Adrenal gland (tissue), 9 donors: ENCODE measurements at regions not wholly inside any gene's neighbourhood (a gene's known extent, or its start where the extent isn't known, plus 50 kb on each side); places are given as distances from the start of the nearest gene placed in this dataset.

Experiments used
- DNase-seq, 7 donors: peaks; one replicate each; pipeline ENCODE4 v3.0.0-alpha.2; 2019 to 2020
- H3K27ac ChIP-seq, 5 donors: fragments of 200-600 bp; sonication (generic) in 4 of 5; 1 replicate in 3 of 5; 2 replicates in 2 of 5; pipeline versions ENCODE4 v1.5.1 to v1.8.0; 2016 to 2020; ENCODE audit warnings: mild to moderate bottlenecking in 1 of 5
- H3K27me3 ChIP-seq: fragments of 200-600 bp; 2 replicates; pipeline ENCODE4 v1.8.0; 2021
- H3K36me3 ChIP-seq, 2 donors: fragments of 200-600 bp; replicated peaks in 1 of 2; 1 replicate in 1 of 2; 2 replicates in 1 of 2; pipeline versions ENCODE4 v1.5.1 to v1.8.0; 2018 to 2022
- H3K4me1 ChIP-seq, 2 donors: fragments of 200-600 bp; replicated peaks in 1 of 2; 1 replicate in 1 of 2; 2 replicates in 1 of 2; pipeline versions ENCODE4 v1.5.1 to v1.8.0; 2018 to 2021
- H3K4me3 ChIP-seq, 4 donors: fragments of 200-600 bp; sonication (generic) in 3 of 4; one replicate each; pipeline ENCODE4 v1.5.1; 2016 to 2018
- H3K9me3 ChIP-seq, 3 donors: fragments of 200-600 bp; sonication (generic) in 1 of 3; replicated peaks in 1 of 3; 1 replicate in 2 of 3; 2 replicates in 1 of 3; pipeline versions ENCODE4 v1.5.1 to v1.8.0; 2016 to 2021
- CTCF ChIP-seq, 6 experiments: fragments of 450-650 bp in 4 of 6; fragments of 200-600 bp in 2 of 6; sonication (generic) in 1 of 6; IDR thresholded peaks; 1 replicate in 5 of 6; 2 replicates in 1 of 6; pipeline versions ENCODE4 v1.5.1 to v1.8.0; 2016 to 2021; ENCODE audit warnings: antibody characterized with exemption in 6 of 6, mild to moderate bottlenecking in 2 of 6, moderate library complexity in 1 of 6
- POLR2A ChIP-seq, 2 donors: fragments of 450-650 bp; IDR thresholded peaks; one replicate each; pipeline ENCODE4 v1.6.1; 2017; ENCODE audit warnings: antibody characterized with exemption in 2 of 2, mild to moderate bottlenecking in 2 of 2, moderate library complexity in 1 of 2
- WGBS, 4 donors: extraction: QIAGEN DNeasy Blood & Tissue Kit in 2 of 4; methylation state at CpG; one replicate each; pipeline versions ENCODE4 v1.1.5 to v1.1.7; 2013 to 2017; 5-methylcytosine and 5-hydroxymethylcytosine counted together
- intact Hi-C, 2 donors: fragments of 100-400 bp; cut with DNase I; formaldehyde crosslinking; loops; one replicate each; pipeline versions ENCODE4 v1.14.1 to v1.15.0; 2022 to 2023
- donor health status: healthy with polysubstance abuse.
- donor health status: Bipolar disorder and iron deficiency.
- donor health status: DM: yes; HTN: yes; CAD: no.
- donor health status: DM: no; HTN: no; CAD: no.
- donor health status: DM: no; HTN: no; CAD: no.

GRCh38 chr1:234875953-234876855 is 252.4 kb downstream of the TOMM20 start:
- TF ChIP-seq CTCF (IDR thresholded peaks at IDR 0.05) (no peak), POLR2A (IDR thresholded peaks at IDR 0.05) (peak in 1 of 2 donors; percentile 27)
- peak overlapping the region; percentile 23 to 94 (median 80) for H3K27ac ChIP-seq
- no peaks in the 10 kb centered on the region for H3K9me3 ChIP-seq
- no peaks in the 10 kb centered on the region for H3K27me3 ChIP-seq
- 57 to 63% (median 60%) methylated on average over 12 to 15 of the region's 15 CpGs for WGBS, 4 donors
- peaks cover 12 to 13% of the 10 kb centered on the region in 2 donors for H3K4me1 ChIP-seq
- intact Hi-C loops: no loop called here
- no peaks in the 10 kb centered on the region for H3K36me3 ChIP-seq
- H3K4me3 ChIP-seq: no peak overlapping the region
- peak; percentile 70 to 93 (median 89) for DNase-seq

GRCh38 chr1:234875328-234875952 is 253.2 kb downstream of the TOMM20 start:
- no peak for TF ChIP-seq CTCF (IDR thresholded peaks at IDR 0.05)
- no peak for TF ChIP-seq POLR2A (IDR thresholded peaks at IDR 0.05)
- Histone ChIP-seq H3K4me1 (peaks cover 12 to 13% of the 10 kb centered on the region in 2 donors), H3K4me3 (no peak overlapping the region), H3K9me3 (no peaks in the 10 kb centered on the region), H3K27me3 (no peaks in the 10 kb centered on the region), H3K36me3 (no peaks in the 10 kb centered on the region), H3K27ac (peak overlapping the region in 4 of 5 donors; percentile 67 to 94 (median 83))
- intact Hi-C loops: no loop called here
- 92 to 95% (median 94%) methylated on average over 16 to 17 of the region's 17 CpGs for WGBS, 4 donors
- DNase-seq: no peak

GRCh38 chr1:234874291-234875288 is 254.0 kb downstream of the TOMM20 start:
- peaks cover 12 to 17% of the 10 kb centered on the region in 2 donors for H3K4me1 ChIP-seq
- H3K27me3 ChIP-seq: no peaks in the 10 kb centered on the region
- intact Hi-C loops: no loop called here
- no peak overlapping the region for H3K4me3 ChIP-seq
- 80 to 86% (median 84%) methylated on average over 19 to 20 of the region's 20 CpGs for WGBS, 4 donors
- H3K9me3 ChIP-seq: no peaks in the 10 kb centered on the region
- H3K27ac ChIP-seq: peak overlapping the region in 2 of 5 donors; percentile 2 to 36
- TF ChIP-seq POLR2A (IDR thresholded peaks at IDR 0.05): no peak
- no peak for TF ChIP-seq CTCF (IDR thresholded peaks at IDR 0.05)
- DNase-seq: no peak
- H3K36me3 ChIP-seq: no peaks in the 10 kb centered on the region
